Body of pancreas (tissue), 4 donors: ENCODE measurements at regions not wholly inside any gene's neighbourhood (a gene's known extent, or its start where the extent isn't known, plus 50 kb on each side); places are given as distances from the start of the nearest gene placed in this dataset.

Source experiments
- CTCF ChIP-seq, 7 experiments: fragments of 450-650 bp in 4 of 7; fragments of 200-600 bp in 3 of 7; sonication (generic) in 3 of 7; IDR thresholded peaks; one replicate each; pipeline ENCODE4 v1.5.1; 2016 to 2019; ENCODE audit warnings: antibody characterized with exemption in 7 of 7
- POLR2A ChIP-seq, 3 donors: fragments of 450-650 bp; IDR thresholded peaks; one replicate each; pipeline ENCODE4 v1.6.1; 2016; ENCODE audit warnings: antibody characterized with exemption in 3 of 3, mild to moderate bottlenecking in 2 of 3

- TF ChIP-seq CTCF (IDR thresholded peaks at IDR 0.05) (no peak), POLR2A (IDR thresholded peaks at IDR 0.05) (no peak)
Observed at GRCh38 chr6:166772518-166772917, 145.5 kb upstream of the RPS6KA2 start.
